ENCODE measurements at regions not wholly inside any gene's neighbourhood (a gene's known extent, or its start where the extent isn't known, plus 50 kb on each side); places are given as distances from the start of the nearest gene placed in this dataset.

DNA sequence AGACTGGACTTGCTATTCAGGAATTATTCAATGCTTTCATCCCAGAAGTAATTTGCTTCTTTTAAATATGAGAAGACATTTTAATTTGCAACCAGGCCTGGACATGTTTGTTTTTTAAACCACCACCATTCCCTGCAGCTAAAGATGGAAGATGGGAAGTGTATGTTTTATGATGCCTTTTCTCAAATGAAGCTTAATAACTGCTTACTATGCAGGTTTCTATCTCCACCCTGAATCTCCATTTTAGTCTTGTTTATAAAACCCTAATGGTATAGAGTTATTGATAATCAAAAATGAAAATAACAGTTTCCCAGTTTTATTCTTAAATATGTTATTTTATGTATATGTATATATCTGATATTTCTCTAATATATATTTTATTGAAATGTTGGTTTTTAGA is 418.9 kb downstream of the C4orf33 start:
- DNase-seq (ENCODE audit: low spot score), result no peak
- in situ Hi-C loops (cut with MboI; ENCODE audit: low pct_unique_long_range_greater_than_20kb, low sequenced_read_pairs, unreplicated experiment), result no loop called here
- TF ChIP-seq, protein P1, sequence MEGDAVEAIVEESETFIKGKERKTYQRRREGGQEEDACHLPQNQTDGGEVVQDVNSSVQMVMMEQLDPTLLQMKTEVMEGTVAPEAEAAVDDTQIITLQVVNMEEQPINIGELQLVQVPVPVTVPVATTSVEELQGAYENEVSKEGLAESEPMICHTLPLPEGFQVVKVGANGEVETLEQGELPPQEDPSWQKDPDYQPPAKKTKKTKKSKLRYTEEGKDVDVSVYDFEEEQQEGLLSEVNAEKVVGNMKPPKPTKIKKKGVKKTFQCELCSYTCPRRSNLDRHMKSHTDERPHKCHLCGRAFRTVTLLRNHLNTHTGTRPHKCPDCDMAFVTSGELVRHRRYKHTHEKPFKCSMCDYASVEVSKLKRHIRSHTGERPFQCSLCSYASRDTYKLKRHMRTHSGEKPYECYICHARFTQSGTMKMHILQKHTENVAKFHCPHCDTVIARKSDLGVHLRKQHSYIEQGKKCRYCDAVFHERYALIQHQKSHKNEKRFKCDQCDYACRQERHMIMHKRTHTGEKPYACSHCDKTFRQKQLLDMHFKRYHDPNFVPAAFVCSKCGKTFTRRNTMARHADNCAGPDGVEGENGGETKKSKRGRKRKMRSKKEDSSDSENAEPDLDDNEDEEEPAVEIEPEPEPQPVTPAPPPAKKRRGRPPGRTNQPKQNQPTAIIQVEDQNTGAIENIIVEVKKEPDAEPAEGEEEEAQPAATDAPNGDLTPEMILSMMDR (IDR thresholded peaks at IDR 0.05; ENCODE audit: extremely low read depth, insufficient read depth, missing control alignments), result no peak

DNA sequence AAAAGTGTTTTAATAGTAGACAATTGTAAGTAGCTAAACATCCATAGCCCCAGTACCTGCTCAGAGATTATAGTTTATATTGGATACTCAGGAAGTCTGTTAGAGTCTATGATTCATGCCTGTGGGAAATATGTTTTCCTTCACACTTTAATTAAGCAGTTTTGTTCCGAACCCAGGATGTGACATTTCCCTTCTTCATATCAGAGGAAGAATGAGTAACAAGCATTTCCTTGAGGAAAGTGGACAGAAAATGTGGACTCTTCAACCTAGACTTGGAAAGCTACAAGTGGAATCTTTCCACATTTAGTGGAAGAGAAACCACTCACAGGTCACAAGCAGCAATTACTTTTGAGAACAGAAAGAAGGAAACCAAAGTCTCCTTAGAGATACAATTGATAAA is 419.4 kb downstream of the C4orf33 start:
- in situ Hi-C loops (cut with MboI; ENCODE audit: low pct_unique_long_range_greater_than_20kb, low sequenced_read_pairs, unreplicated experiment), result no loop called here
- TF ChIP-seq, protein P1 (IDR thresholded peaks at IDR 0.05; ENCODE audit: extremely low read depth, insufficient read depth, missing control alignments), result no peak

DNA sequence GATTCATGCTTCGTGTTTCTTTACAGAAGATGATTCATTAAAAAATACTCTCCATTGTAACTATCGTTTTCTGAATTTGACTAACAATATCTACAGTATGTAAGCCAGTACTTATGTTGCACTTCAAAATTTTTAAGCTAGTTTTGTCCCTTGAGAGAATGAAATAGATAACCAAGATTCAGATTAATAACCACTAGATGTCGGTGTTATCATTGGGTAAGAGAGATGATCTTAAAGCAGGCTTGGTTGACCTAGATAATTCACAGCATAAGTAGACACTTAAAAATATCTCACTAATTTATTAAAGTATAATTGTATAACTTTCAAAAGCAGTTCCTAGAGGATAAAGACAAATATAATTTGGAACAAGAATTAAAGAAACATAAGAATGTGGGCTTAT is 430.9 kb downstream of the C4orf33 start:
- no peak for DNase-seq (ENCODE audit: low spot score)
- in situ Hi-C loops (cut with MboI; ENCODE audit: low pct_unique_long_range_greater_than_20kb, low sequenced_read_pairs, unreplicated experiment), result no loop called here
- TF ChIP-seq, protein P1 (IDR thresholded peaks at IDR 0.05; ENCODE audit: extremely low read depth, insufficient read depth, missing control alignments), result no peak

More for the DNA sequence above, 419.4 kb downstream of the C4orf33 start:
- no peak for DNase-seq (ENCODE audit: low spot score)

DNA sequence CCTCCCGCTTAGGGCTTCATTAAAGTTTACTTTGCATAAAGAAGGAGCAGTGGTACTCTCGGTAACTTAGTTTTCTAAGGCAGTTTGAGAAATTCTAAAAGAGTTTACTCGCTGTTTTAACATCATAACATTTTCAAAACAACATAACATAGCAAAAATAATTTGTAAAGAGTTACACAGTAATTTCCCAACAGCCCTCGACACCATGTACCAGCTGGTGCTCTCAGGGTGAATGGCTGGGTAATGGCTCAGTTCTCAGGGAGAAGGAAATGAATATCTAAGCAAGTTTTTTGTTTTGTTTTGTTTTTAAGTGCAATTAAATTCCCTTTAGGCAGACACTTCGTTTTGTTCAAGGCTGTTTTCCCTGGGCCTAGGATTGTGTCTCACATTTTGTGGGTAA is 435.3 kb downstream of the C4orf33 start:
- in situ Hi-C loops (cut with MboI; ENCODE audit: low pct_unique_long_range_greater_than_20kb, low sequenced_read_pairs, unreplicated experiment), result no loop called here
- TF ChIP-seq, protein P1 (IDR thresholded peaks at IDR 0.05; ENCODE audit: extremely low read depth, insufficient read depth, missing control alignments), result no peak

DNA sequence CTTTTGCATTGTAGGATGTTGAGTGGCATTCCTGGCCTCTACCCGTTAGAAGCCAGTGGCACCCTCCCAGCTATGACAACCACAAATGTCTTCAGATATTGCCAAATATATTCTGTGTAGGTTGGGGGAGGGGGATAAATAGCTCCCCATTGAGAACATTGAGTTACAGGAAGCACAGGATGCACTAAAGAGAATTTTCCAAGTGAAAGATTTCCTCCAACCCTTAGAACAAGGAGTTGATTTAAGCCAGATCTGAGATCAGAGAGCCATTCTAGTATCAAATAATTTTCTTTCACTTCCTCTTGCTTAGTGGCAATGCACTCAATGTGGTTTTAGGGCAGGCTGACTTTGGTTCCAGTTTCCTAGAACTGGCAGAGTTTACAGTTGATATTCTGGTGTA is 436.6 kb downstream of the C4orf33 start:
- TF ChIP-seq, protein P1 (IDR thresholded peaks at IDR 0.05; ENCODE audit: extremely low read depth, insufficient read depth, missing control alignments), result no peak
- in situ Hi-C loops (cut with MboI; ENCODE audit: low pct_unique_long_range_greater_than_20kb, low sequenced_read_pairs, unreplicated experiment), result no loop called here
- no peak for DNase-seq (ENCODE audit: low spot score)

More for the DNA sequence above, 435.3 kb downstream of the C4orf33 start:
- DNase-seq (ENCODE audit: low spot score), result no peak

DNA sequence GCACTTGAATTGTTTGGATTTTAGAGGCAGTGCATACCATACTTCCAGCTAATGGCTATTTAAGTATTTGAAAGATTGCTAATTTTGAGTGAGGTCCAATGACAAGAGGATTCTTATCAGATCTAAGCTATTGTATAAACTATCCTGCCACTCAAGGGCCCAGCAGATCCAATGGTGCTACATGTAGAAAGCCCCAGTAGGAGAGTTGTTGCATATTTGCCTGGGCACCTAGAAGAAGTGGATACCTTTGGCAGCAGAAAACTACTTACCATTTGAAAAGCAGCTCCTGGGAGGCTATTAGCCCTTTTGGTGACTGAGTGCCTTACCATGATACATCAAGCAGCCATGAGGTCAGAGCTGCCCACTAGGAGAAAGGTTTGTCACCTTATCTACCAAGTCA is 447.3 kb downstream of the C4orf33 start:
- in situ Hi-C loops (cut with MboI; ENCODE audit: low pct_unique_long_range_greater_than_20kb, low sequenced_read_pairs, unreplicated experiment), result no loop called here
- TF ChIP-seq, protein P1 (IDR thresholded peaks at IDR 0.05; ENCODE audit: extremely low read depth, insufficient read depth, missing control alignments), result no peak
- DNase-seq (ENCODE audit: low spot score), result no peak

Data from GM13977 (cell line).